HEK293 (cell line): ENCODE measurements at regions not wholly inside any gene's neighbourhood (a gene's known extent, or its start where the extent isn't known, plus 50 kb on each side); places are given as distances from the start of the nearest gene placed in this dataset.

Experiments used
- CTCF ChIP-seq: fragments of 450-650 bp; formaldehyde crosslinking; IDR thresholded peaks from 2 replicates; pipeline ENCODE4 v1.5.1; 2016; ENCODE audit warnings: missing biosample characterization, missing genetic modification characterization
- KLF1 ChIP-seq: fragments of 450-650 bp; formaldehyde crosslinking; IDR thresholded peaks from 2 replicates; pipeline ENCODE4 v1.5.1; 2016; ENCODE audit warnings: missing biosample characterization, missing genetic modification characterization
- SETDB1 ChIP-seq: IDR thresholded peaks from one replicate; pipeline ENCODE4 v1.6.1; 2017; ENCODE audit warnings: mild to moderate bottlenecking, low read length, moderate library complexity, mixed read lengths; ENCODE audit not compliant: insufficient read length
- ZIC2 ChIP-seq: fragments of 450-650 bp; formaldehyde crosslinking; IDR thresholded peaks from 2 replicates; pipeline ENCODE4 v1.5.1; 2016; ENCODE audit warnings: missing biosample characterization, missing genetic modification characterization
- ZNF274 ChIP-seq, 2 experiments: fragments of 200-500 bp in 1 of 2; fragments of 450-650 bp in 1 of 2; sonication (Bioruptor generic) in 1 of 2; formaldehyde crosslinking in 1 of 2; IDR thresholded peaks; 2 replicates each; pipeline versions ENCODE4 v1.5.1 to v1.6.1; 2014 to 2016; ENCODE audit warnings: borderline replicate concordance in 1 of 2, inconsistent platforms in 1 of 2, low read length in 1 of 2, missing biosample characterization in 1 of 2, missing genetic modification characterization in 1 of 2
- TF ChIP-seq, protein P1 (sequence below): fragments of 450-650 bp; formaldehyde crosslinking; optimal IDR thresholded peaks from 2 replicates; pipeline ENCODE3; 2016; ENCODE audit warnings: missing biosample characterization, mild to moderate bottlenecking, missing genetic modification characterization

- TF ChIP-seq CTCF (tag by site-specific recombination) (no peak), KLF1 (tag by site-specific recombination) (no peak), ZNF274 (IDR thresholded peaks at IDR 0.05; ENCODE audit: low read length) (no peak), ZNF274 (tag by site-specific recombination; IDR thresholded peaks at IDR 0.05; ENCODE audit: borderline replicate concordance) (no peak), SETDB1 (no peak), ZIC2 (no peak)
- TF ChIP-seq, protein P1, sequence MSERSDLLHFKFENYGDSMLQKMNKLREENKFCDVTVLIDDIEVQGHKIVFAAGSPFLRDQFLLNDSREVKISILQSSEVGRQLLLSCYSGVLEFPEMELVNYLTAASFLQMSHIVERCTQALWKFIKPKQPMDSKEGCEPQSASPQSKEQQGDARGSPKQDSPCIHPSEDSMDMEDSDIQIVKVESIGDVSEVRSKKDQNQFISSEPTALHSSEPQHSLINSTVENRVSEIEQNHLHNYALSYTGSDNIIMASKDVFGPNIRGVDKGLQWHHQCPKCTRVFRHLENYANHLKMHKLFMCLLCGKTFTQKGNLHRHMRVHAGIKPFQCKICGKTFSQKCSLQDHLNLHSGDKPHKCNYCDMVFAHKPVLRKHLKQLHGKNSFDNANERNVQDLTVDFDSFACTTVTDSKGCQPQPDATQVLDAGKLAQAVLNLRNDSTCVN (tag by site-specific recombination) = no peak
These were observed 539.8 kb downstream of the EPHA7 start for GRCh38 chr6:92879526-92879925.
